KMS-11 (cell line): ENCODE measurements at regions not wholly inside any gene's neighbourhood (a gene's known extent, or its start where the extent isn't known, plus 50 kb on each side); places are given as distances from the start of the nearest gene placed in this dataset.

ENCODE experiments used
- H2AFZ ChIP-seq: fragments of 200-600 bp; sonication (generic); 2 replicates; pipeline ENCODE4 v1.6.1; 2016; ENCODE audit warnings: antibody characterized with exemption, mixed run types, low read depth
- H3K27ac ChIP-seq: fragments of 200-600 bp; sonication (generic); 2 replicates; pipeline ENCODE4 v1.6.1; 2016; ENCODE audit warnings: mild to moderate bottlenecking, mixed run types
- H3K27me3 ChIP-seq: fragments of 200-600 bp; sonication (generic); 2 replicates; pipeline ENCODE4 v1.6.1; 2017; ENCODE audit warnings: mild to moderate bottlenecking, low read depth, mixed run types, moderate library complexity; ENCODE audit not compliant: insufficient read depth
- H3K36me3 ChIP-seq: fragments of 200-600 bp; sonication (generic); 2 replicates; pipeline ENCODE4 v1.6.1; 2017; ENCODE audit warnings: mild to moderate bottlenecking, mixed run types; ENCODE audit not compliant: insufficient read depth
- H3K4me1 ChIP-seq: fragments of 200-600 bp; sonication (generic); 2 replicates; pipeline ENCODE4 v1.6.1; 2016; ENCODE audit warnings: mild to moderate bottlenecking, low read depth, mixed run types; ENCODE audit not compliant: poor library complexity, severe bottlenecking
- H3K4me2 ChIP-seq: fragments of 200-600 bp; sonication (generic); 2 replicates; pipeline ENCODE4 v1.7.0; 2016; ENCODE audit warnings: mild to moderate bottlenecking, mixed run types
- H3K4me3 ChIP-seq: fragments of 200-600 bp; sonication (generic); IDR thresholded peaks from 2 replicates; pipeline ENCODE4 v1.6.1; 2017; ENCODE audit warnings: low read depth, low read length, mixed read lengths; ENCODE audit not compliant: insufficient read depth
- H3K79me2 ChIP-seq: fragments of 200-600 bp; sonication (generic); 2 replicates; pipeline ENCODE4 v1.6.1; 2016; ENCODE audit warnings: low read depth, mixed run types; ENCODE audit not compliant: insufficient read depth
- H3K9ac ChIP-seq: fragments of 200-600 bp; sonication (generic); 2 replicates; pipeline ENCODE4 v1.6.1; 2016; ENCODE audit warnings: mild to moderate bottlenecking, mixed run types
- H4K20me1 ChIP-seq: fragments of 200-600 bp; sonication (generic); 2 replicates; pipeline ENCODE4 v1.6.1; 2016; ENCODE audit warnings: mild to moderate bottlenecking, mixed run types; ENCODE audit not compliant: insufficient read depth
- TF ChIP-seq, protein P1 (sequence below): fragments of 200-600 bp; sonication (generic); conservative IDR thresholded peaks from 2 replicates; pipeline ENCODE4 v1.6.1; 2017; ENCODE audit warnings: low read depth, mild to moderate bottlenecking, antibody characterized with exemption, low read length, moderate library complexity, mixed read lengths

DNA sequence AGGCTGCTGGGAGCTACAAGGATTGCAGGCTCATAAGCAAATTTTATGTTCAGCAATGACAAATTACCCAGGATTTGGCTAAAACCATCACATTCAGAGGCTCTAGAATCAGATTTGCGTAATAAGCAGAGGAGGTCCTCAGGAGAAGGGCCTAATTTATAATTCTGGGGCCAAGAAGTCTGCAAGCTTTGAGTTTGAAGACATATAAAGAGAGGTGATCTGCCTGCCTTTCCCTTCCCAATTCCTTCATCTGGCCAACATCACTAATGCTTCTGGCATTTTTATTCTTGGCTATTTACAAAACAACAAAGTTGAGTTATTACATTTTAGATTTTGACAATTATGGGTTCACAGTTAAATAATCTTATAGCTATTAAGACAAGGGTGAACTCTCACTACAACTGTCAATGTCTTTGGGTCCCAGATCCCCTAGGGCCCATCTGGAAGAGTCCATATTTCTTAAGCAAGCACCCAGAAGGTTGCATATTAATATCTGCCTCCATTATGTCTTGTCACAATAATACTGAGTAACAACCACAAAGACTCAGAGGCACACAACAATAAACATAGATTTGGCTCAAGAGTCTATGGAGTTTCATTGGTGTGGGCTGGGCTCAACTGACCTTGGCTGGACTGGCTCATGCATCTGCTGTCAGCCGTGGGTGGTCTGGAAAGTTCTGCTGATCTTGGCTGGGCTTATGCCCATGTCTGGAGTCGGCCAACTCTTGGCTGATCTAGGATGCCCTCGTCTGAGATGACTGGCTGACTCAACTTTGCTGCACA, 67.2 kb upstream of the CD82 start:
- no peak overlapping the region for H3K27ac ChIP-seq
- H3K4me2 ChIP-seq: no peak overlapping the region
- H4K20me1 ChIP-seq: no peaks in the 10 kb centered on the region
- H3K27me3 ChIP-seq: no peaks in the 10 kb centered on the region
- H3K79me2 ChIP-seq: no peaks in the 10 kb centered on the region
- no peak overlapping the region for H3K4me3 ChIP-seq
- no peaks in the 10 kb centered on the region for H3K4me1 ChIP-seq
- no peak overlapping the region for H3K9ac ChIP-seq
- H2AFZ ChIP-seq: no peak overlapping the region
- no peaks in the 10 kb centered on the region for H3K36me3 ChIP-seq
- TF ChIP-seq, protein P1, sequence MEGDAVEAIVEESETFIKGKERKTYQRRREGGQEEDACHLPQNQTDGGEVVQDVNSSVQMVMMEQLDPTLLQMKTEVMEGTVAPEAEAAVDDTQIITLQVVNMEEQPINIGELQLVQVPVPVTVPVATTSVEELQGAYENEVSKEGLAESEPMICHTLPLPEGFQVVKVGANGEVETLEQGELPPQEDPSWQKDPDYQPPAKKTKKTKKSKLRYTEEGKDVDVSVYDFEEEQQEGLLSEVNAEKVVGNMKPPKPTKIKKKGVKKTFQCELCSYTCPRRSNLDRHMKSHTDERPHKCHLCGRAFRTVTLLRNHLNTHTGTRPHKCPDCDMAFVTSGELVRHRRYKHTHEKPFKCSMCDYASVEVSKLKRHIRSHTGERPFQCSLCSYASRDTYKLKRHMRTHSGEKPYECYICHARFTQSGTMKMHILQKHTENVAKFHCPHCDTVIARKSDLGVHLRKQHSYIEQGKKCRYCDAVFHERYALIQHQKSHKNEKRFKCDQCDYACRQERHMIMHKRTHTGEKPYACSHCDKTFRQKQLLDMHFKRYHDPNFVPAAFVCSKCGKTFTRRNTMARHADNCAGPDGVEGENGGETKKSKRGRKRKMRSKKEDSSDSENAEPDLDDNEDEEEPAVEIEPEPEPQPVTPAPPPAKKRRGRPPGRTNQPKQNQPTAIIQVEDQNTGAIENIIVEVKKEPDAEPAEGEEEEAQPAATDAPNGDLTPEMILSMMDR: no peak

- Histone ChIP-seq H3K27ac (no peak overlapping the region), H3K4me3 (no peak overlapping the region), H3K4me2 (no peak overlapping the region), H3K36me3 (no peaks in the 10 kb centered on the region), H3K79me2 (no peaks in the 10 kb centered on the region), H3K4me1 (no peaks in the 10 kb centered on the region), H3K9ac (no peak overlapping the region), H4K20me1 (no peaks in the 10 kb centered on the region), H2AFZ (no peak overlapping the region), H3K27me3 (no peaks in the 10 kb centered on the region)
- TF ChIP-seq, protein P1: no peak
These were observed 63.0 kb upstream of the CD82 start for GRCh38 chr11:44502506-44502905.

DNA sequence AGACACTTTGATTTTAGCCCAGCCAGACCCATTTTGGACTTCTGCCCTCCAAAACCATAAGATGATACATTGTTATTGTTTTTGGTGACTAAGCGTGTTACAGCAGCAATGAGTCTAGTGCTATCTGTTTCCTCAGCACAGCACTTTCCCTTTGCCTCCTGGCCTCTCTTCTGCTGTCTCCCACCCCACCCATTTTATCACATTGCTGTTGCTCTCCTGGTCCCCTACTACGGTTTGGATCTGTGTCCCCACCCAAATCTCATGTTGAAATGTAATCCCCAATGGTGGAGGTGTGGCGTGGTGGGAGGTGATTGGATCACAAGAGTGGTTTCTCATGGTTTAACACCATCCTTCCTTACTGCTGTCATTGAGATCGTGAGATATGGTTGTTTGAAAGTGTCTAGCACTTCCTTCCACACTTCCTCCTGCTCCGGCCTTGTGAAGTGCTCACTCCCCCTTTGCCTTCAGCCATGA, 59.8 kb upstream of the CD82 start:
- no peaks in the 10 kb centered on the region for H4K20me1 ChIP-seq
- H3K4me2 ChIP-seq: no peak overlapping the region
- no peaks in the 10 kb centered on the region for H3K36me3 ChIP-seq
- TF ChIP-seq, protein P1: no peak
- no peaks in the 10 kb centered on the region for H3K79me2 ChIP-seq
- H2AFZ ChIP-seq: no peak overlapping the region
- no peaks in the 10 kb centered on the region for H3K4me1 ChIP-seq
- H3K9ac ChIP-seq: no peak overlapping the region
- no peak overlapping the region for H3K27ac ChIP-seq
- H3K4me3 ChIP-seq: no peak overlapping the region
- no peaks in the 10 kb centered on the region for H3K27me3 ChIP-seq

- no peak overlapping the region for H3K4me3 ChIP-seq
- H3K79me2 ChIP-seq: no peaks in the 10 kb centered on the region
- H2AFZ ChIP-seq: no peak overlapping the region
- no peaks in the 10 kb centered on the region for H3K4me1 ChIP-seq
- H3K27ac ChIP-seq: no peak overlapping the region
- TF ChIP-seq, protein P1: no peak
- H3K9ac ChIP-seq: no peak overlapping the region
- H3K4me2 ChIP-seq: no peak overlapping the region
- H3K27me3 ChIP-seq: no peaks in the 10 kb centered on the region
- H4K20me1 ChIP-seq: no peaks in the 10 kb centered on the region
- no peaks in the 10 kb centered on the region for H3K36me3 ChIP-seq
These were observed 59.0 kb upstream of the CD82 start for GRCh38 chr11:44506375-44507016.
